Trophoblast cell (in vitro differentiated cells and primary cell): ENCODE measurements at regions not wholly inside any gene's neighbourhood (a gene's known extent, or its start where the extent isn't known, plus 50 kb on each side); places are given as distances from the start of the nearest gene placed in this dataset.

Source experiments
- DNase-seq, 2 donors: peaks; one replicate each; pipeline ENCODE4 v3.0.0-alpha.2; 2016
- H2AFZ ChIP-seq: 2 replicates; pipeline ENCODE4 v1.6.1; 2013; ENCODE audit warnings: low read length, moderate library complexity, mild to moderate bottlenecking; ENCODE audit not compliant: insufficient read depth, poor library complexity
- H2AK5ac ChIP-seq: 2 replicates; pipeline ENCODE4 v1.6.1; 2013; ENCODE audit warnings: mild to moderate bottlenecking, low read length
- H2BK120ac ChIP-seq: 2 replicates; pipeline ENCODE4 v1.6.1; 2013; ENCODE audit warnings: low read length, mild to moderate bottlenecking, moderate library complexity; ENCODE audit not compliant: insufficient read depth, poor library complexity
- H2BK12ac ChIP-seq: 2 replicates; pipeline ENCODE4 v1.6.1; 2013; ENCODE audit warnings: mild to moderate bottlenecking, low read length, moderate library complexity
- H2BK5ac ChIP-seq: 2 replicates; pipeline ENCODE4 v1.6.1; 2013; ENCODE audit warnings: low read length, low read depth, moderate library complexity, mild to moderate bottlenecking; ENCODE audit not compliant: poor library complexity
- H3K14ac ChIP-seq: 2 replicates; pipeline ENCODE4 v1.6.1; 2013; ENCODE audit warnings: mild to moderate bottlenecking, low read length
- H3K18ac ChIP-seq: 2 replicates; pipeline ENCODE4 v1.6.1; 2013; ENCODE audit warnings: mild to moderate bottlenecking, low read length
- H3K23ac ChIP-seq: 2 replicates; pipeline ENCODE4 v1.6.1; 2013; ENCODE audit warnings: low read length
- H3K27ac ChIP-seq: 2 replicates; pipeline ENCODE4 v1.5.1; 2013; ENCODE audit warnings: low read depth, mild to moderate bottlenecking, inconsistent platforms, low read length, moderate library complexity
- H3K27me3 ChIP-seq: 2 replicates; pipeline ENCODE4 v1.6.1; 2013; ENCODE audit warnings: inconsistent platforms, mild to moderate bottlenecking, low read length, moderate library complexity; ENCODE audit not compliant: insufficient read depth
- H3K36me3 ChIP-seq, 2 experiments: 1 replicate in 1 of 2; 2 replicates in 1 of 2; pipeline ENCODE4 v1.6.1; 2013; ENCODE audit warnings: low read length in 2 of 2, mild to moderate bottlenecking in 2 of 2, moderate library complexity in 1 of 2; ENCODE audit not compliant: insufficient read depth in 2 of 2, control insufficient read depth in 1 of 2
- H3K4ac ChIP-seq: 2 replicates; pipeline ENCODE4 v1.6.1; 2013; ENCODE audit warnings: low read depth, mild to moderate bottlenecking, low read length, moderate library complexity
- H3K4me1 ChIP-seq, 2 experiments: 1 replicate in 1 of 2; 2 replicates in 1 of 2; pipeline ENCODE4 v1.6.1; 2013; ENCODE audit warnings: low read length in 2 of 2, mild to moderate bottlenecking in 2 of 2, moderate library complexity in 1 of 2; ENCODE audit not compliant: insufficient read depth in 2 of 2, control insufficient read depth in 1 of 2
- H3K4me2 ChIP-seq: 2 replicates; pipeline ENCODE4 v1.6.1; 2013; ENCODE audit warnings: inconsistent platforms, mild to moderate bottlenecking, low read length, moderate library complexity
- H3K4me3 ChIP-seq: 2 replicates; pipeline ENCODE4 v1.5.1; 2013; ENCODE audit warnings: mild to moderate bottlenecking, low read depth, low read length, inconsistent platforms
- H3K79me1 ChIP-seq: one replicate; pipeline ENCODE4 v1.6.1; 2013; ENCODE audit warnings: low read length
- H3K79me2 ChIP-seq: 2 replicates; pipeline ENCODE4 v1.6.1; 2013; ENCODE audit warnings: low read length, mild to moderate bottlenecking; ENCODE audit not compliant: control insufficient read depth, insufficient read depth, poor library complexity
- H3K9ac ChIP-seq: 2 replicates; pipeline ENCODE4 v1.6.1; 2013; ENCODE audit warnings: mild to moderate bottlenecking, low read length
- H3K9me3 ChIP-seq: 2 replicates; pipeline ENCODE4 v1.6.1; 2013; ENCODE audit warnings: low read depth, mild to moderate bottlenecking, control low read depth, inconsistent platforms, low read length; ENCODE audit not compliant: insufficient read depth
- H4K12ac ChIP-seq: 2 replicates; pipeline ENCODE4 v1.6.1; 2013; ENCODE audit warnings: low read depth, mild to moderate bottlenecking, low read length, moderate library complexity
- H4K8ac ChIP-seq: 2 replicates; pipeline ENCODE4 v1.6.1; 2013; ENCODE audit warnings: low read depth, mild to moderate bottlenecking, low read length, moderate library complexity
- H4K91ac ChIP-seq: one replicate; pipeline ENCODE4 v1.6.1; 2013; ENCODE audit warnings: low read depth, mild to moderate bottlenecking, low read length, moderate library complexity
- WGBS: extraction: QIAGEN DNeasy Blood & Tissue Kit; methylation state at CpG from one replicate; pipeline ENCODE4 v1.1.7; 2013; ENCODE audit warnings: missing lambda C conversion rate; ENCODE audit not compliant: insufficient read length, insufficient coverage; ENCODE audit errors: extremely low coverage; 5-methylcytosine and 5-hydroxymethylcytosine counted together

GRCh38 chr3:28050120-28050519 is 191.3 kb upstream of the CMC1 start:
- Histone ChIP-seq H4K91ac (no peak overlapping the region), H3K27ac (no peak overlapping the region), H3K79me1 (no peaks in the 10 kb centered on the region), H3K79me2 (no peaks in the 10 kb centered on the region), H2BK120ac (no peak overlapping the region), H2AK5ac (no peak overlapping the region), H3K14ac (no peak overlapping the region), H3K9ac (no peak overlapping the region), H3K18ac (no peak overlapping the region), H3K9me3 (no peaks in the 10 kb centered on the region), H2AFZ (no peak overlapping the region), H4K12ac (no peak overlapping the region), H3K4me3 (no peak overlapping the region), H3K23ac (no peak overlapping the region), H3K4ac (no peak overlapping the region), H3K27me3 (no peaks in the 10 kb centered on the region), H2BK5ac (no peak overlapping the region), H3K4me1 (no peaks in the 10 kb centered on the region), H2BK12ac (no peak overlapping the region), H3K4me2 (no peak overlapping the region), H4K8ac (no peak overlapping the region), H3K36me3 (no peaks in the 10 kb centered on the region)
- no CpG with 5 or more reads among the region's 3 CpGs for WGBS
- no peak for DNase-seq

- H3K36me3 ChIP-seq = no peaks in the 10 kb centered on the region
- no peaks in the 10 kb centered on the region for H3K4me1 ChIP-seq
- no peak overlapping the region for H2AK5ac ChIP-seq
- no peaks in the 10 kb centered on the region for H3K9me3 ChIP-seq
- no peak overlapping the region for H2BK120ac ChIP-seq
- H3K4ac ChIP-seq = no peak overlapping the region
- no peak overlapping the region for H4K91ac ChIP-seq
- no peak overlapping the region for H3K4me2 ChIP-seq
- no peaks in the 10 kb centered on the region for H3K27me3 ChIP-seq
- no peak overlapping the region for H3K14ac ChIP-seq
- no peak overlapping the region for H3K27ac ChIP-seq
- no peak overlapping the region for H3K4me3 ChIP-seq
- no peak overlapping the region for H3K18ac ChIP-seq
- no peak overlapping the region for H3K23ac ChIP-seq
- no peak overlapping the region for H3K9ac ChIP-seq
- no peak overlapping the region for H4K12ac ChIP-seq
- DNase-seq = peak; percentile 38 to 53
- H3K79me1 ChIP-seq = no peaks in the 10 kb centered on the region
- no peak overlapping the region for H2AFZ ChIP-seq
- no peaks in the 10 kb centered on the region for H3K79me2 ChIP-seq
- no peak overlapping the region for H2BK12ac ChIP-seq
- H4K8ac ChIP-seq = no peak overlapping the region
- no CpG with 5 or more reads among the region's 2 CpGs for WGBS
- no peak overlapping the region for H2BK5ac ChIP-seq
Observed at GRCh38 chr3:28050885-28051284, 190.5 kb upstream of the CMC1 start.

- Histone ChIP-seq H4K91ac (no peak overlapping the region), H2BK120ac (no peak overlapping the region), H3K9ac (no peak overlapping the region), H3K36me3 (no peaks in the 10 kb centered on the region), H3K27ac (no peak overlapping the region), H3K4me1 (no peaks in the 10 kb centered on the region), H3K4me3 (no peak overlapping the region), H3K23ac (no peak overlapping the region), H3K79me2 (no peaks in the 10 kb centered on the region), H3K9me3 (no peaks in the 10 kb centered on the region), H2BK5ac (no peak overlapping the region), H3K18ac (no peak overlapping the region), H3K27me3 (no peaks in the 10 kb centered on the region), H4K12ac (no peak overlapping the region), H2BK12ac (no peak overlapping the region), H3K14ac (no peak overlapping the region), H2AK5ac (no peak overlapping the region), H3K79me1 (no peaks in the 10 kb centered on the region), H3K4ac (no peak overlapping the region), H3K4me2 (no peak overlapping the region), H2AFZ (no peak overlapping the region), H4K8ac (no peak overlapping the region)
- WGBS = no CpG with 5 or more reads among the region's 1 CpG
- no peak for DNase-seq
Observed at GRCh38 chr3:28053759-28054158, 187.7 kb upstream of the CMC1 start.

- Histone ChIP-seq H2BK5ac (no peak overlapping the region), H3K18ac (no peak overlapping the region), H3K4ac (no peak overlapping the region), H4K12ac (no peak overlapping the region), H2BK12ac (no peak overlapping the region), H4K91ac (no peak overlapping the region), H3K9ac (no peak overlapping the region), H3K79me2 (no peaks in the 10 kb centered on the region), H3K4me3 (no peak overlapping the region), H2BK120ac (no peak overlapping the region), H3K79me1 (no peaks in the 10 kb centered on the region), H3K4me1 (no peaks in the 10 kb centered on the region), H4K8ac (no peak overlapping the region), H3K9me3 (no peaks in the 10 kb centered on the region), H3K27me3 (no peaks in the 10 kb centered on the region), H2AK5ac (no peak overlapping the region), H3K4me2 (no peak overlapping the region), H3K23ac (no peak overlapping the region), H3K27ac (no peak overlapping the region), H3K14ac (no peak overlapping the region), H2AFZ (no peak overlapping the region), H3K36me3 (no peaks in the 10 kb centered on the region)
- DNase-seq = no peak
- WGBS = no CpG with 5 or more reads among the region's 2 CpGs
Observed at GRCh38 chr3:28056806-28057205, 184.6 kb upstream of the CMC1 start.
